ENCODE measurements at regions not wholly inside any gene's neighbourhood (a gene's known extent, or its start where the extent isn't known, plus 50 kb on each side); places are given as distances from the start of the nearest gene placed in this dataset.

GRCh38 chr9:73537561-73537960 lies 385.9 kb downstream of the ANXA1 start:
- no peak for TF ChIP-seq CTCF (conservative IDR thresholded peaks at IDR 0.05; ENCODE audit: low read depth in 2 of 2)
- TF ChIP-seq EZH2phosphoT487 (IDR thresholded peaks at IDR 0.05; ENCODE audit: unreplicated experiment): no peak
- no peak for TF ChIP-seq POLR2AphosphoS5 (IDR thresholded peaks at IDR 0.05; ENCODE audit: low read depth)
- TF ChIP-seq EZH2 (IDR thresholded peaks at IDR 0.05; ENCODE audit: low read depth, unreplicated experiment): no peak
- no peak for TF ChIP-seq JUNB (IDR thresholded peaks at IDR 0.05; ENCODE audit: unreplicated experiment)
- TF ChIP-seq CREB1 (CRISPR knock-in tag; IDR thresholded peaks at IDR 0.05; ENCODE audit: low read depth): no peak
